ENCODE measurements at regions not wholly inside any gene's neighbourhood (a gene's known extent, or its start where the extent isn't known, plus 50 kb on each side); places are given as distances from the start of the nearest gene placed in this dataset.

GRCh38 chr9:81351166-81351565 is 338.2 kb downstream of the TLE1 start:
- ATAC-seq (ENCODE audit: low FRiP score in 2 of 2) (no peak), DNase-seq (no peak)
- H3K9me3 ChIP-seq = no peaks in the 10 kb centered on the region
- 83 to 86% methylated on average over 2 of the region's 2 CpGs for WGBS, 2 donors
- no peak overlapping the region for H3K27ac ChIP-seq
- no peaks in the 10 kb centered on the region for H3K27me3 ChIP-seq
- H3K4me1 ChIP-seq = no peaks in the 10 kb centered on the region
- no peaks in the 10 kb centered on the region for H3K36me3 ChIP-seq
- H3K4me3 ChIP-seq = no peak overlapping the region
- TF ChIP-seq POLR2AphosphoS5 (IDR thresholded peaks at IDR 0.05) (no peak), EP300 (IDR thresholded peaks at IDR 0.05) (no peak), POLR2A (IDR thresholded peaks at IDR 0.05) (no peak), CTCF (IDR thresholded peaks at IDR 0.05) (no peak)

DNA sequence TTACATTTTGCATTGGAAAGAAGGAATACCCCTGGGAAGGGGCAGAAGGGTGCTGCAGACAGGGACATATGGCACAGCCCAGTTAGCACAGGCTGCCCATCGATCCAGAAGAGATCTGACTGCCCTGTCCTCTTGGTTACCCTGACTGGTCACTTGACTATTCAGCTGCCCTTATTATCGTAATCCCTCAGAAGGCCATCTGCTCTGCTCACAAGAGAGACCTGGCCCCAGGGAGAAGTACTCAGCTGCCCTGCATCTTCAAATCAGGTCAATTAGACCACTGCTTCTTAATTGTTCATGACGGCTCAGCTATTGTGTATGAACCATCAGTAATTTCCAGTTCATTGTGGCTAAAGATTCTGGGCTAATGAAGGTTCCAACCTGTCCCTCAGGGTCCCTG is 345.0 kb downstream of the TLE1 start:
- Histone ChIP-seq H3K36me3 (no peaks in the 10 kb centered on the region), H3K4me3 (no peak overlapping the region), H3K27me3 (no peaks in the 10 kb centered on the region), H3K27ac (no peak overlapping the region), H3K9me3 (no peaks in the 10 kb centered on the region), H3K4me1 (no peaks in the 10 kb centered on the region)
- ATAC-seq (ENCODE audit: low FRiP score in 2 of 2) = no peak
- TF ChIP-seq POLR2A (IDR thresholded peaks at IDR 0.05) (no peak), EP300 (IDR thresholded peaks at IDR 0.05) (no peak), POLR2AphosphoS5 (IDR thresholded peaks at IDR 0.05) (no peak), CTCF (IDR thresholded peaks at IDR 0.05) (no peak)
- 76 to 83% methylated on average over 1 to 3 of the region's 3 CpGs for WGBS, 2 donors
- no peak for DNase-seq

GRCh38 chr9:81335879-81336421 is 353.4 kb downstream of the TLE1 start:
- H3K4me3 ChIP-seq = no peak overlapping the region
- H3K9me3 ChIP-seq = peaks cover 0 to 10% (median 2%) of the 10 kb centered on the region in 4 donors
- no peaks in the 10 kb centered on the region for H3K4me1 ChIP-seq
- H3K27ac ChIP-seq = no peak overlapping the region
- DNase-seq (no peak), ATAC-seq (ENCODE audit: low FRiP score in 2 of 2) (no peak)
- no peaks in the 10 kb centered on the region for H3K27me3 ChIP-seq
- TF ChIP-seq POLR2A (IDR thresholded peaks at IDR 0.05) (no peak), CTCF (IDR thresholded peaks at IDR 0.05) (no peak), EP300 (IDR thresholded peaks at IDR 0.05) (no peak), POLR2AphosphoS5 (IDR thresholded peaks at IDR 0.05) (no peak)
- H3K36me3 ChIP-seq = no peaks in the 10 kb centered on the region
- 78 to 85% methylated on average over 3 of the region's 3 CpGs for WGBS, 2 donors

DNA sequence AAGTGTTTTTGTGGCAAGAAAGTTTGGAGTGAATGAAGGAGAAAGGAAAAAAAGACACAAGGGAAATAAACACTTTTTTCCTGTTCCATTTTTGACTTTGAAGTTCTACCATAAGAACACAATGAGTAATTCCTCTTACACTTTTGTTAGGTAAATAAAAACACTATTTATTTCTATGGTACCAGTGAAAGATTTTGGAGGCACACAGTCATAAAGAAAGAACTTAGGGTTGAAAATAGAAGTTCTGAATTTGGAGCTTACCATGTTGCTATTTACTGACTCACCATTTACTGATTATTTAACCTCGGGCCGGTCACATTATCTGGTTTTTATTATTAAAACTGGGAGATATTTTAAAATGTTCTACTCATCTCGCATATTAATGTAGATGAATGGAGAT is 367.8 kb downstream of the TLE1 start:
- H3K4me3 ChIP-seq = no peak overlapping the region
- no peak overlapping the region for H3K27ac ChIP-seq
- no peak for DNase-seq
- H3K36me3 ChIP-seq = no peaks in the 10 kb centered on the region
- H3K27me3 ChIP-seq = no peaks in the 10 kb centered on the region
- H3K9me3 ChIP-seq = peaks cover 0 to 3% (median 1%) of the 10 kb centered on the region in 4 donors
- no peaks in the 10 kb centered on the region for H3K4me1 ChIP-seq
- 85 to 86% methylated on average over 3 of the region's 3 CpGs for WGBS, 2 donors
- ATAC-seq (ENCODE audit: low FRiP score in 2 of 2) = no peak
- no peak for TF ChIP-seq EP300 (IDR thresholded peaks at IDR 0.05)
- no peak for TF ChIP-seq POLR2A (IDR thresholded peaks at IDR 0.05)
- no peak for TF ChIP-seq CTCF (IDR thresholded peaks at IDR 0.05)
- no peak for TF ChIP-seq POLR2AphosphoS5 (IDR thresholded peaks at IDR 0.05)

- ATAC-seq (ENCODE audit: low FRiP score in 2 of 2) (no peak), DNase-seq (no peak)
- no peaks in the 10 kb centered on the region for H3K36me3 ChIP-seq
- no peaks in the 10 kb centered on the region for H3K4me1 ChIP-seq
- H3K9me3 ChIP-seq = peaks cover 0 to 3% (median 1%) of the 10 kb centered on the region in 4 donors
- TF ChIP-seq POLR2AphosphoS5 (IDR thresholded peaks at IDR 0.05) = no peak
- no peak for TF ChIP-seq EP300 (IDR thresholded peaks at IDR 0.05)
- no peak for TF ChIP-seq POLR2A (IDR thresholded peaks at IDR 0.05)
- no peak for TF ChIP-seq CTCF (IDR thresholded peaks at IDR 0.05)
- H3K27me3 ChIP-seq = no peaks in the 10 kb centered on the region
- 67 to 69% methylated on average over 4 of the region's 4 CpGs for WGBS, 2 donors
- H3K27ac ChIP-seq = no peak overlapping the region
- H3K4me3 ChIP-seq = no peak overlapping the region
Observed at GRCh38 chr9:81320909-81321482, 368.4 kb downstream of the TLE1 start.

All from upper lobe of left lung (tissue), 6 donors.